Caco-2 (cell line): ENCODE measurements at regions not wholly inside any gene's neighbourhood (a gene's known extent, or its start where the extent isn't known, plus 50 kb on each side); places are given as distances from the start of the nearest gene placed in this dataset.
"Not testable (repeated sequence)": the region's sequence is repeated elsewhere in the genome, so short reads cannot be mapped to it uniquely, and the experiment has no call there.

ENCODE experiments used
- BruUV-seq: library from RNA; stranded (reverse); fragments of 400-500 nt; replicated peaks from 2 replicates; lab custom pipeline; 2021; lab: Mats Ljungman, UMichigan
- CTCF ChIA-PET: fragments of 300-600 bp; sonication (Branson Sonifier 250); formaldehyde crosslinking; loops from one replicate; lab custom pipeline; 2022; ENCODE audit warnings: antibody characterized with exemption; lab: Charles Lee
- POLR2A ChIA-PET: fragments of 300-600 bp; sonication (Branson Sonifier 250); formaldehyde crosslinking; loops from one replicate; lab custom pipeline; 2022; ENCODE audit warnings: antibody characterized with exemption; lab: Charles Lee
- DNase-seq, 2 experiments: peaks; one replicate each; pipeline versions ENCODE4 v3.0.0 to v3.0.0-alpha.2; 2020 to 2022
- H3K27me3 ChIP-seq: replicated peaks from 2 replicates; pipeline ENCODE4 v1.6.0; 2011; ENCODE audit warnings: low read length; ENCODE audit not compliant: control insufficient read depth, insufficient read depth
- H3K36me3 ChIP-seq: 2 replicates; pipeline ENCODE4 v1.5.1; 2011; ENCODE audit warnings: low read length; ENCODE audit not compliant: control insufficient read depth, insufficient read depth
- H3K4me1 ChIP-seq: fragments of 250-450 bp; sonication (Bioruptor Pico); 2 replicates; pipeline ENCODE4 v1.5.1; 2020; ENCODE audit warnings: mild to moderate bottlenecking
- H3K4me3 ChIP-seq: 2 replicates; pipeline ENCODE4 v1.5.1; 2011; ENCODE audit warnings: low read depth, mild to moderate bottlenecking, control low read depth, low read length
- H3K9me3 ChIP-seq: fragments of 250-450 bp; sonication (Bioruptor Pico); 2 replicates; pipeline ENCODE4 v1.5.1; 2020; ENCODE audit warnings: mild to moderate bottlenecking, moderate library complexity
- H3K27ac Mint-ChIP-seq: one replicate; pipeline ENCODE4 v1.8.0; 2022; ENCODE audit warnings: mixed read lengths; ENCODE audit not compliant: unreplicated experiment
- H3K27me3 Mint-ChIP-seq: one replicate; pipeline ENCODE4 v1.8.0; 2022; ENCODE audit warnings: mixed read lengths; ENCODE audit not compliant: insufficient read depth, unreplicated experiment
- H3K36me3 Mint-ChIP-seq: one replicate; pipeline ENCODE4 v1.8.0; 2022; ENCODE audit warnings: mild to moderate bottlenecking, mixed read lengths; ENCODE audit not compliant: insufficient read depth, unreplicated experiment
- H3K4me1 Mint-ChIP-seq: one replicate; pipeline ENCODE4 v1.8.0; 2022; ENCODE audit warnings: low read depth, mixed read lengths; ENCODE audit not compliant: unreplicated experiment
- H3K4me3 Mint-ChIP-seq: one replicate; pipeline ENCODE4 v1.8.0; 2022; ENCODE audit warnings: mild to moderate bottlenecking, moderate library complexity, mixed read lengths; ENCODE audit not compliant: unreplicated experiment
- H3K9me3 Mint-ChIP-seq: one replicate; pipeline ENCODE4 v1.8.0; 2022; ENCODE audit warnings: mixed read lengths; ENCODE audit not compliant: unreplicated experiment
- CTCF ChIP-seq, 2 experiments: fragments of 200-600 bp in 1 of 2; IDR thresholded peaks; 1 replicate in 1 of 2; 2 replicates in 1 of 2; pipeline versions ENCODE4 v1.5.1 to v1.8.0; 2011 to 2022; ENCODE audit warnings: antibody characterized with exemption in 1 of 2, control low read depth in 1 of 2, inconsistent platforms in 1 of 2, low read depth in 1 of 2, low read length in 1 of 2, mild to moderate bottlenecking in 1 of 2, moderate library complexity in 1 of 2; ENCODE audit not compliant: insufficient read depth in 1 of 2, severe bottlenecking in 1 of 2, unreplicated experiment in 1 of 2
- intact Hi-C: fragments of 100-400 bp; cut with micrococcal nuclease; formaldehyde crosslinking; loops from one replicate; pipeline ENCODE4 v1.10.0; 2022; ENCODE audit not compliant: unreplicated experiment

- POLR2A ChIA-PET, result no interaction called here
- H3K4me3 Mint-ChIP-seq, result no peak overlapping the region
Measured at GRCh38 chr1:161421456-161421855, 53.8 kb upstream of the CFAP126 start.

GRCh38 chr1:161420763-161421455 is 53.2 kb upstream of the CFAP126 start:
- Mint-ChIP-seq H3K4me1 (no peaks in the 10 kb centered on the region), H3K27me3 (no peaks in the 10 kb centered on the region), H3K36me3 (peaks cover 7% of the 10 kb centered on the region), H3K9me3 (no peaks in the 10 kb centered on the region), H3K27ac (no peak overlapping the region), H3K4me3 (no peak overlapping the region)
- no peak for DNase-seq
- intact Hi-C loops, result no loop called here
- BruUV-seq, result no TSS peak
- H3K4me1 ChIP-seq, result no peaks in the 10 kb centered on the region
- H3K36me3 ChIP-seq, result no peaks in the 10 kb centered on the region
- H3K27me3 ChIP-seq, result no peaks in the 10 kb centered on the region
- no peaks in the 10 kb centered on the region for H3K9me3 ChIP-seq
- POLR2A ChIA-PET, result no interaction called here
- no peak for TF ChIP-seq CTCF (IDR thresholded peaks at IDR 0.05; ENCODE audit: insufficient read depth in 1 of 2, low read depth in 1 of 2, low read length in 1 of 2, severe bottlenecking in 1 of 2, unreplicated experiment in 1 of 2)
- CTCF ChIA-PET, result no interaction called here
- H3K4me3 ChIP-seq, result no peak overlapping the region

More at GRCh38 chr1:161421456-161421855, 53.8 kb upstream of the CFAP126 start:
- intact Hi-C loops, result no loop called here
- no peaks in the 10 kb centered on the region for H3K36me3 ChIP-seq
- peaks cover 7% of the 10 kb centered on the region for H3K36me3 Mint-ChIP-seq
- no peaks in the 10 kb centered on the region for H3K27me3 Mint-ChIP-seq
- no peak for TF ChIP-seq CTCF (IDR thresholded peaks at IDR 0.05; ENCODE audit: insufficient read depth in 1 of 2, low read depth in 1 of 2, low read length in 1 of 2, severe bottlenecking in 1 of 2, unreplicated experiment in 1 of 2)
- CTCF ChIA-PET, result no interaction called here
- no peaks in the 10 kb centered on the region for H3K4me1 Mint-ChIP-seq
- H3K4me3 ChIP-seq, result no peak overlapping the region
- no peaks in the 10 kb centered on the region for H3K27me3 ChIP-seq
- H3K9me3 Mint-ChIP-seq, result no peaks in the 10 kb centered on the region
- H3K27ac Mint-ChIP-seq, result peak overlapping the region; percentile 59
- no peaks in the 10 kb centered on the region for H3K4me1 ChIP-seq
- DNase-seq, result no peak
- no TSS peak for BruUV-seq
- no peaks in the 10 kb centered on the region for H3K9me3 ChIP-seq

- intact Hi-C loops, H3K9me3 Mint-ChIP-seq, H3K9me3 ChIP-seq, H3K4me3 Mint-ChIP-seq, CTCF ChIA-PET, H3K36me3 ChIP-seq, DNase-seq, BruUV-seq, POLR2A ChIA-PET, H3K4me1 ChIP-seq, H3K4me3 ChIP-seq, H3K27ac Mint-ChIP-seq, H3K27me3 Mint-ChIP-seq, H3K36me3 Mint-ChIP-seq, H3K27me3 ChIP-seq: not testable (repeated sequence)
- peaks cover 10% of the 10 kb centered on the region for H3K4me1 Mint-ChIP-seq
Measured at GRCh38 chr1:161417536-161417935, 49.9 kb upstream of the CFAP126 start.
